ENCODE measurements at regions not wholly inside any gene's neighbourhood (a gene's known extent, or its start where the extent isn't known, plus 50 kb on each side); places are given as distances from the start of the nearest gene placed in this dataset.
"Not testable (repeated sequence)": the region's sequence is repeated elsewhere in the genome, so short reads cannot be mapped to it uniquely, and the experiment has no call there.

- no peak for DNase-seq
Observed at GRCh38 chr18:51525453-51526225, 328.2 kb upstream of the MEX3C start.

- no peak for DNase-seq
Observed at GRCh38 chr18:51527826-51528225, 330.3 kb upstream of the MEX3C start.

GRCh38 chr18:51531501-51531900 lies 334.0 kb upstream of the MEX3C start:
- no peak for DNase-seq

- DNase-seq = peak in 2 of 3 experiments; percentile 46 to 62
Observed at GRCh38 chr18:51537487-51537886, 340.0 kb upstream of the MEX3C start.

GRCh38 chr18:51540562-51540961 lies 343.1 kb upstream of the MEX3C start:
- DNase-seq = no peak

- DNase-seq = no peak
Observed at GRCh38 chr18:51541230-51541629, 343.7 kb upstream of the MEX3C start.

GRCh38 chr18:51543658-51544155 lies 346.2 kb upstream of the MEX3C start:
- no peak for DNase-seq

GRCh38 chr18:51545446-51545845 lies 348.0 kb upstream of the MEX3C start:
- no peak for DNase-seq

GRCh38 chr18:51559198-51559901 lies 361.9 kb upstream of the MEX3C start:
- DNase-seq = no peak

- peak in 1 of 3 experiments; percentile 44 for DNase-seq
Observed at GRCh38 chr18:51559902-51560287, 362.4 kb upstream of the MEX3C start.

- no peak for DNase-seq
Observed at GRCh38 chr18:51561821-51562220, 364.3 kb upstream of the MEX3C start.

- DNase-seq = no peak
Observed at GRCh38 chr18:51562866-51563265, 365.4 kb upstream of the MEX3C start.

- DNase-seq = no peak
Observed at GRCh38 chr18:51563396-51563795, 365.9 kb upstream of the MEX3C start.

- DNase-seq = no peak
Observed at GRCh38 chr18:51568151-51568550, 370.7 kb upstream of the MEX3C start.

- peak in 2 of 3 experiments; percentile 60 to 90 for DNase-seq
Observed at GRCh38 chr18:51569153-51569552, 371.7 kb upstream of the MEX3C start.

GRCh38 chr18:51569561-51569960 lies 372.1 kb upstream of the MEX3C start:
- no peak for DNase-seq

- not testable (repeated sequence) for DNase-seq
Observed at GRCh38 chr18:51570071-51570470, 372.6 kb upstream of the MEX3C start.

- DNase-seq = not testable (repeated sequence)
Observed at GRCh38 chr18:51573886-51574285, 376.4 kb upstream of the MEX3C start.

- no peak for DNase-seq
Observed at GRCh38 chr18:51575171-51575570, 377.7 kb upstream of the MEX3C start.

GRCh38 chr18:51578406-51578980 lies 381.0 kb upstream of the MEX3C start:
- no peak for DNase-seq

GRCh38 chr18:51580580-51580979 lies 383.1 kb upstream of the MEX3C start:
- no peak for DNase-seq

GRCh38 chr18:51582551-51582950 lies 385.1 kb upstream of the MEX3C start:
- no peak for DNase-seq

GRCh38 chr18:51588616-51589015 lies 391.1 kb upstream of the MEX3C start:
- DNase-seq = no peak

GRCh38 chr18:51593931-51594330 lies 396.4 kb upstream of the MEX3C start:
- no peak for DNase-seq

All from NCI-H1417 (cell line).